Stomach (tissue), 4 donors: ENCODE measurements at regions not wholly inside any gene's neighbourhood (a gene's known extent, or its start where the extent isn't known, plus 50 kb on each side); places are given as distances from the start of the nearest gene placed in this dataset.

ENCODE experiments used
- EP300 ChIP-seq: sonication (generic); formaldehyde crosslinking; IDR thresholded peaks from one replicate; pipeline ENCODE4 v1.6.1; 2017; ENCODE audit warnings: antibody characterized with exemption
- POLR2AphosphoS5 ChIP-seq, 3 donors: sonication (generic); formaldehyde crosslinking; IDR thresholded peaks; one replicate each; pipeline ENCODE4 v1.6.1; 2016; ENCODE audit warnings: antibody characterized with exemption in 3 of 3

- TF ChIP-seq EP300 (no peak), POLR2AphosphoS5 (IDR thresholded peaks at IDR 0.05) (no peak)
These were observed 133.3 kb upstream of the MGMT start for GRCh38 chr10:129333706-129334105.
